MM.1S (cell line): ENCODE measurements at regions not wholly inside any gene's neighbourhood (a gene's known extent, or its start where the extent isn't known, plus 50 kb on each side); places are given as distances from the start of the nearest gene placed in this dataset.

Experiments used
- EZH2 ChIP-seq: fragments of 300-600 bp; sonication (generic); optimal IDR thresholded peaks from 2 replicates; pipeline ENCODE3; 2017; ENCODE audit warnings: low read depth, mild to moderate bottlenecking, antibody characterized with exemption, low read length, mixed read lengths
- EZH2phosphoT487 ChIP-seq: fragments of 300-600 bp; sonication (generic); IDR thresholded peaks from 2 replicates; pipeline ENCODE4 v1.6.1; 2018; ENCODE audit warnings: antibody characterized with exemption, low read length
- TF ChIP-seq, protein P1 (sequence below): fragments of 300-600 bp; sonication (generic); IDR thresholded peaks from 2 replicates; pipeline ENCODE4 v1.5.1; 2016; ENCODE audit warnings: antibody characterized with exemption, low read length, mixed read lengths

DNA sequence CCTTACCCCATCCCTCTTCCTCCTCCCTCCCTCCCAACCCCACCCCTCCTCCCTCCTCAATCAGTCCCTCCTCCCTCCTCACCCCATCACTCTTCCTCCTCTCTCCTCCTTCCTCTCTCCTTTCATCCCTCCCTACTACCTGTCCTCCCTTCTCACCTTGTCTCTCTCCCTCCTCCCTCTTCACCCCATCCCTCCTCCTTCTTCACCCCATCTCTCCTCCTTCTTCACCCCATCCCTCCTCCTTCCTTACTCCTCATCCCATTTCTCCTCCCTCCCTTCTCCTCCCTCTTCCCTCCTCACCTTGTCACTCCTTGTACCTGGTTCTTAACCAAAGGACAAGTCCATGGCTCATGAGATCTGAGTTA, 222.4 kb downstream of the TTLL2 start:
- TF ChIP-seq, protein P1, sequence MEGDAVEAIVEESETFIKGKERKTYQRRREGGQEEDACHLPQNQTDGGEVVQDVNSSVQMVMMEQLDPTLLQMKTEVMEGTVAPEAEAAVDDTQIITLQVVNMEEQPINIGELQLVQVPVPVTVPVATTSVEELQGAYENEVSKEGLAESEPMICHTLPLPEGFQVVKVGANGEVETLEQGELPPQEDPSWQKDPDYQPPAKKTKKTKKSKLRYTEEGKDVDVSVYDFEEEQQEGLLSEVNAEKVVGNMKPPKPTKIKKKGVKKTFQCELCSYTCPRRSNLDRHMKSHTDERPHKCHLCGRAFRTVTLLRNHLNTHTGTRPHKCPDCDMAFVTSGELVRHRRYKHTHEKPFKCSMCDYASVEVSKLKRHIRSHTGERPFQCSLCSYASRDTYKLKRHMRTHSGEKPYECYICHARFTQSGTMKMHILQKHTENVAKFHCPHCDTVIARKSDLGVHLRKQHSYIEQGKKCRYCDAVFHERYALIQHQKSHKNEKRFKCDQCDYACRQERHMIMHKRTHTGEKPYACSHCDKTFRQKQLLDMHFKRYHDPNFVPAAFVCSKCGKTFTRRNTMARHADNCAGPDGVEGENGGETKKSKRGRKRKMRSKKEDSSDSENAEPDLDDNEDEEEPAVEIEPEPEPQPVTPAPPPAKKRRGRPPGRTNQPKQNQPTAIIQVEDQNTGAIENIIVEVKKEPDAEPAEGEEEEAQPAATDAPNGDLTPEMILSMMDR, result no peak
- TF ChIP-seq EZH2 (no peak), EZH2phosphoT487 (no peak)
